CD14-positive monocyte (primary cell): ENCODE measurements at regions not wholly inside any gene's neighbourhood (a gene's known extent, or its start where the extent isn't known, plus 50 kb on each side); places are given as distances from the start of the nearest gene placed in this dataset.

ENCODE experiments used
- DNase-seq, 3 donors: peaks; one replicate each; pipeline ENCODE4 v3.0.0-alpha.2; 2011 to 2022
- H2AFZ ChIP-seq: 2 replicates; pipeline ENCODE4 v1.6.0; 2012; ENCODE audit warnings: mild to moderate bottlenecking, low read depth, low read length, inconsistent platforms; ENCODE audit not compliant: insufficient read depth, poor library complexity, severe bottlenecking
- H3K27ac ChIP-seq, 2 donors: 1 replicate in 1 of 2; 2 replicates in 1 of 2; pipeline ENCODE4 v1.5.1; 2012 to 2013; ENCODE audit warnings: low read length in 2 of 2, control low read depth in 1 of 2, inconsistent platforms in 1 of 2, low read depth in 1 of 2, mild to moderate bottlenecking in 1 of 2
- H3K27me3 ChIP-seq, 2 donors: one replicate each; pipeline versions ENCODE4 v1.6.0 to v1.6.1; 2011 to 2013; ENCODE audit warnings: low read length in 2 of 2; ENCODE audit not compliant: control insufficient read depth in 2 of 2, insufficient read depth in 2 of 2
- H3K36me3 ChIP-seq, 2 donors: replicated peaks in 1 of 2; 1 replicate in 1 of 2; 2 replicates in 1 of 2; pipeline versions ENCODE4 v1.5.1 to v1.6.1; 2012 to 2013; ENCODE audit warnings: low read length in 2 of 2, control low read depth in 1 of 2, inconsistent platforms in 1 of 2, mild to moderate bottlenecking in 1 of 2; ENCODE audit not compliant: insufficient read depth in 2 of 2, control insufficient read depth in 1 of 2
- H3K4me1 ChIP-seq, 2 donors: 1 replicate in 1 of 2; 2 replicates in 1 of 2; pipeline versions ENCODE4 v1.5.1 to v1.6.1; 2012 to 2013; ENCODE audit warnings: low read length in 2 of 2, control low read depth in 1 of 2, inconsistent platforms in 1 of 2, mild to moderate bottlenecking in 1 of 2, moderate library complexity in 1 of 2; ENCODE audit not compliant: insufficient read depth in 2 of 2, control insufficient read depth in 1 of 2
- H3K4me2 ChIP-seq: replicated peaks from 2 replicates; pipeline ENCODE3; 2012; ENCODE audit warnings: low read length, moderate library complexity, mild to moderate bottlenecking; ENCODE audit not compliant: poor library complexity, severe bottlenecking; ENCODE audit errors: extremely low read depth
- H3K4me3 ChIP-seq, 3 experiments: fragments of 200-600 bp in 1 of 3; sonication (generic) in 1 of 3; replicated peaks in 1 of 3; 1 replicate in 2 of 3; 2 replicates in 1 of 3; pipeline ENCODE4 v1.5.1; 2011 to 2013; ENCODE audit warnings: low read length in 3 of 3, mild to moderate bottlenecking in 3 of 3, control low read depth in 2 of 3, low read depth in 2 of 3, inconsistent platforms in 1 of 3, moderate library complexity in 1 of 3
- H3K79me2 ChIP-seq: 2 replicates; pipeline ENCODE4 v1.6.0; 2012; ENCODE audit warnings: mild to moderate bottlenecking, control low read depth, inconsistent platforms, low read length, moderate library complexity; ENCODE audit not compliant: insufficient read depth
- H3K9ac ChIP-seq: 2 replicates; pipeline ENCODE4 v1.6.0; 2017; ENCODE audit warnings: low read length, mild to moderate bottlenecking; ENCODE audit not compliant: insufficient read depth, poor library complexity, severe bottlenecking
- H3K9me3 ChIP-seq, 2 donors: replicated peaks in 1 of 2; 1 replicate in 1 of 2; 2 replicates in 1 of 2; pipeline versions ENCODE4 v1.5.1 to v1.6.1; 2012 to 2013; ENCODE audit warnings: low read length in 2 of 2, control low read depth in 1 of 2; ENCODE audit not compliant: control insufficient read depth in 1 of 2, insufficient read depth in 1 of 2
- H4K20me1 ChIP-seq: 2 replicates; pipeline ENCODE4 v1.6.0; 2012; ENCODE audit warnings: mild to moderate bottlenecking, low read length, control low read depth, moderate library complexity; ENCODE audit not compliant: insufficient read depth
- H3K27ac Mint-ChIP-seq, 7 donors: one replicate each; pipeline ENCODE4 v1.8.0; 2020; ENCODE audit warnings: mild to moderate bottlenecking in 7 of 7, mixed read lengths in 7 of 7, moderate library complexity in 6 of 7, inconsistent platforms in 2 of 7
- H3K27me3 Mint-ChIP-seq, 3 donors: one replicate each; pipeline ENCODE4 v1.8.0; 2021 to 2022; ENCODE audit warnings: low read depth in 3 of 3, mild to moderate bottlenecking in 3 of 3, mixed read lengths in 3 of 3, moderate library complexity in 3 of 3, inconsistent platforms in 1 of 3
- H3K36me3 Mint-ChIP-seq, 2 donors: one replicate each; pipeline ENCODE4 v1.8.0; 2020; ENCODE audit warnings: mixed read lengths in 2 of 2, inconsistent platforms in 1 of 2, mild to moderate bottlenecking in 1 of 2
- H3K4me1 Mint-ChIP-seq: one replicate; pipeline ENCODE4 v1.8.0; 2020; ENCODE audit warnings: mild to moderate bottlenecking, mixed read lengths
- H3K4me3 Mint-ChIP-seq, 2 donors: one replicate each; pipeline ENCODE4 v1.8.0; 2020; ENCODE audit warnings: mild to moderate bottlenecking in 2 of 2, mixed read lengths in 2 of 2, moderate library complexity in 1 of 2
- H3K9me3 Mint-ChIP-seq, 7 donors: one replicate each; pipeline ENCODE4 v1.8.0; 2020 to 2022; ENCODE audit warnings: mixed read lengths in 7 of 7, mild to moderate bottlenecking in 6 of 7, moderate library complexity in 6 of 7, inconsistent platforms in 2 of 7
- CTCF ChIP-seq: fragments of 200-600 bp; IDR thresholded peaks from one replicate; pipeline ENCODE4 v1.8.0; 2022; ENCODE audit warnings: antibody characterized with exemption, mild to moderate bottlenecking
- WGBS: methylation state at CpG from one replicate; pipeline ENCODE4 v1.1.5; 2013; ENCODE audit warnings: missing lambda C conversion rate; ENCODE audit not compliant: insufficient coverage; 5-methylcytosine and 5-hydroxymethylcytosine counted together
- intact Hi-C, 2 donors: fragments of 100-400 bp; cut with micrococcal nuclease; formaldehyde crosslinking; loops; one replicate each; pipeline versions ENCODE4 v1.15.0 to v1.15.1; 2023

- no peak for TF ChIP-seq CTCF
- no peak overlapping the region for H3K27ac ChIP-seq
- Mint-ChIP-seq H3K9me3 (peaks cover 17 to 49% (median 32%) of the 10 kb centered on the region in 7 donors), H3K4me1 (no peaks in the 10 kb centered on the region), H3K27me3 (peaks cover 1% of the 10 kb centered on the region in 3 donors), H3K4me3 (no peak overlapping the region), H3K27ac (no peak overlapping the region), H3K36me3 (no peaks in the 10 kb centered on the region)
- WGBS: 93% methylated on average over 10 of the region's 15 CpGs
- no peaks in the 10 kb centered on the region for H3K4me1 ChIP-seq
- H3K27me3 ChIP-seq: no peaks in the 10 kb centered on the region
- intact Hi-C loops: no loop called here
- H3K9ac ChIP-seq: no peak overlapping the region
- no peaks in the 10 kb centered on the region for H3K79me2 ChIP-seq
- no peaks in the 10 kb centered on the region for H4K20me1 ChIP-seq
- no peak overlapping the region for H3K4me2 ChIP-seq
- no peak overlapping the region for H2AFZ ChIP-seq
- peaks cover 51 to 76% of the 10 kb centered on the region in 2 donors for H3K9me3 ChIP-seq
- no peak for DNase-seq
- no peak overlapping the region for H3K4me3 ChIP-seq
- no peaks in the 10 kb centered on the region for H3K36me3 ChIP-seq
Measured at GRCh38 chr6:168838037-168838399, 397.0 kb downstream of the SMOC2 start.

- Histone ChIP-seq H3K36me3 (no peaks in the 10 kb centered on the region), H3K27me3 (no peaks in the 10 kb centered on the region), H3K4me3 (no peak overlapping the region), H2AFZ (no peak overlapping the region), H4K20me1 (no peaks in the 10 kb centered on the region), H3K9me3 (peaks cover 51 to 70% of the 10 kb centered on the region in 2 donors), H3K79me2 (no peaks in the 10 kb centered on the region), H3K27ac (no peak overlapping the region), H3K4me2 (no peak overlapping the region), H3K9ac (no peak overlapping the region), H3K4me1 (no peaks in the 10 kb centered on the region)
- no peaks in the 10 kb centered on the region for H3K4me1 Mint-ChIP-seq
- peaks cover 1% of the 10 kb centered on the region in 3 donors for H3K27me3 Mint-ChIP-seq
- H3K4me3 Mint-ChIP-seq: no peak overlapping the region
- intact Hi-C loops: no loop called here
- TF ChIP-seq CTCF: no peak
- peaks cover 17 to 43% (median 27%) of the 10 kb centered on the region in 7 donors for H3K9me3 Mint-ChIP-seq
- H3K36me3 Mint-ChIP-seq: no peaks in the 10 kb centered on the region
- WGBS: 79% methylated on average over 12 of the region's 15 CpGs
- H3K27ac Mint-ChIP-seq: no peak overlapping the region
- no peak for DNase-seq
Measured at GRCh38 chr6:168837254-168838036, 396.5 kb downstream of the SMOC2 start.
